ENCODE measurements at regions not wholly inside any gene's neighbourhood (a gene's known extent, or its start where the extent isn't known, plus 50 kb on each side); places are given as distances from the start of the nearest gene placed in this dataset.

- TF ChIP-seq CTCF (IDR thresholded peaks at IDR 0.05 in 8 of 11, conservative IDR thresholded peaks at IDR 0.05 in 3 of 11), result no peak
- TF ChIP-seq POLR2AphosphoS5 (IDR thresholded peaks at IDR 0.05), result no peak
Observed at GRCh38 chr4:42712854-42713253, 55.9 kb upstream of the ATP8A1 start.
